Endothelial cell of umbilical vein (primary cell): ENCODE measurements at regions not wholly inside any gene's neighbourhood (a gene's known extent, or its start where the extent isn't known, plus 50 kb on each side); places are given as distances from the start of the nearest gene placed in this dataset.

Experiments
- BruUV-seq: library from RNA; stranded (reverse); fragments of 400-500 nt; replicated peaks from 2 replicates; lab custom pipeline; 2021; lab: Mats Ljungman, UMichigan
- CTCF ChIA-PET: fragments of 300-600, 350-600 bp; sonication (Branson Sonifier 250); formaldehyde crosslinking; loops from one replicate; lab custom pipeline; 2021; ENCODE audit warnings: antibody characterized with exemption, inconsistent platforms; lab: Charles Lee
- POLR2A ChIA-PET: fragments of 300-600, 350-600 bp; sonication (Branson Sonifier 250); formaldehyde crosslinking; loops from one replicate; lab custom pipeline; 2021; ENCODE audit warnings: antibody characterized with exemption, inconsistent platforms; lab: Charles Lee
- DNase-seq: peaks from one replicate; pipeline ENCODE4 v3.0.0-alpha.2; 2011; ENCODE audit warnings: low read depth, low spot score
- FAIRE-seq: peaks from 2 replicates; lab custom pipeline; 2011; peaks lifted over from hg19 to GRCh38; lab: Jason Lieb, UNC
- H2AFZ ChIP-seq: 2 replicates; pipeline ENCODE4 v1.6.0; 2012; ENCODE audit warnings: low read depth, low read length, control low read depth, inconsistent platforms
- H3K27ac ChIP-seq: 2 replicates; pipeline ENCODE4 v1.5.1; 2011; ENCODE audit warnings: low read depth, mild to moderate bottlenecking, control low read depth, low read length, moderate library complexity; ENCODE audit not compliant: insufficient read depth
- H3K27me3 ChIP-seq, 2 experiments: 2 replicates each; pipeline versions ENCODE4 v1.6.0 to v1.6.1; 2011; ENCODE audit warnings: low read length in 2 of 2, mixed read lengths in 1 of 2; ENCODE audit not compliant: control insufficient read depth in 2 of 2, insufficient read depth in 2 of 2
- H3K36me3 ChIP-seq, 2 experiments: 2 replicates in 1 of 2; 3 replicates in 1 of 2; pipeline ENCODE4 v1.5.1; 2011; ENCODE audit warnings: low read length in 2 of 2, mild to moderate bottlenecking in 1 of 2, moderate library complexity in 1 of 2; ENCODE audit not compliant: control insufficient read depth in 2 of 2, insufficient read depth in 2 of 2; ENCODE audit errors: extremely low read depth in 1 of 2
- H3K4me1 ChIP-seq: 3 replicates; pipeline ENCODE4 v1.5.1; 2011; ENCODE audit warnings: mild to moderate bottlenecking, low read length; ENCODE audit not compliant: control insufficient read depth, insufficient read depth; ENCODE audit errors: extremely low read depth
- H3K4me2 ChIP-seq: 2 replicates; pipeline ENCODE4 v1.6.1; 2011; ENCODE audit warnings: low read length, control low read depth, mixed read lengths; ENCODE audit not compliant: insufficient read depth
- H3K4me3 ChIP-seq, 3 experiments: fragments of 200-600 bp in 1 of 3; sonication (generic), shearing (Covaris generic) in 1 of 3; replicated peaks in 1 of 3; 2 replicates each; pipeline ENCODE4 v1.5.1; 2011 to 2016; ENCODE audit warnings: control low read depth in 3 of 3, low read length in 3 of 3, mild to moderate bottlenecking in 2 of 3, inconsistent platforms in 1 of 3, low read depth in 1 of 3, moderate library complexity in 1 of 3; ENCODE audit not compliant: insufficient read depth in 1 of 3
- H3K79me2 ChIP-seq: 2 replicates; pipeline ENCODE4 v1.6.0; 2012; ENCODE audit warnings: low read length, inconsistent platforms; ENCODE audit not compliant: control insufficient read depth, insufficient read depth
- H3K9ac ChIP-seq: replicated peaks from 2 replicates; pipeline ENCODE3; 2011; ENCODE audit warnings: low read length, control low read depth; ENCODE audit not compliant: insufficient read depth; ENCODE audit errors: extremely low read depth
- H3K9me1 ChIP-seq: replicated peaks from 3 replicates; pipeline ENCODE4 v1.6.0; 2011; ENCODE audit warnings: mild to moderate bottlenecking, low read length; ENCODE audit not compliant: control insufficient read depth, insufficient read depth; ENCODE audit errors: extremely low read depth
- H3K9me3 ChIP-seq: replicated peaks from 2 replicates; pipeline ENCODE4 v1.5.1; 2012; ENCODE audit warnings: low read length, inconsistent platforms; ENCODE audit not compliant: control insufficient read depth, insufficient read depth
- H4K20me1 ChIP-seq: replicated peaks from 2 replicates; pipeline ENCODE3; 2011; ENCODE audit warnings: mild to moderate bottlenecking, low read length; ENCODE audit not compliant: control insufficient read depth, insufficient read depth; ENCODE audit errors: extremely low read depth
- CTCF ChIP-seq, 2 donors: IDR thresholded peaks; 1 replicate in 1 of 2; 2 replicates in 1 of 2; pipeline ENCODE4 v1.5.1; 2011; ENCODE audit warnings: low read length in 2 of 2, mild to moderate bottlenecking in 2 of 2, moderate library complexity in 2 of 2, control low read depth in 1 of 2, inconsistent platforms in 1 of 2, low read depth in 1 of 2; ENCODE audit not compliant: insufficient read depth in 1 of 2; ENCODE audit errors: extremely low read depth in 1 of 2
- EZH2 ChIP-seq: IDR thresholded peaks from 2 replicates; pipeline ENCODE4 v1.6.1; 2012; ENCODE audit warnings: borderline replicate concordance, low read depth, mild to moderate bottlenecking, moderate library complexity, low read length, inconsistent platforms; ENCODE audit not compliant: severe bottlenecking
- FOS ChIP-seq: IDR thresholded peaks from 2 replicates; pipeline ENCODE4 v1.6.1; 2011; ENCODE audit warnings: mild to moderate bottlenecking, low read length, moderate library complexity, borderline replicate concordance; ENCODE audit not compliant: insufficient read depth
- GATA2 ChIP-seq: IDR thresholded peaks from 2 replicates; pipeline ENCODE4 v1.7.0; 2011; ENCODE audit warnings: low read depth, mild to moderate bottlenecking, moderate library complexity, mixed read lengths, low read length; ENCODE audit not compliant: insufficient read length, insufficient read depth
- JUN ChIP-seq: IDR thresholded peaks from 2 replicates; pipeline ENCODE4 v1.6.1; 2011; ENCODE audit warnings: borderline replicate concordance, low read depth; ENCODE audit not compliant: insufficient read length, insufficient read depth
- MAX ChIP-seq: IDR thresholded peaks from 2 replicates; pipeline ENCODE4 v1.6.1; 2011; ENCODE audit not compliant: insufficient read depth, insufficient read length
- MYC ChIP-seq: IDR thresholded peaks from one replicate; pipeline ENCODE4 v1.6.1; 2011; ENCODE audit warnings: mild to moderate bottlenecking, low read depth, low read length
- POLR2A ChIP-seq: IDR thresholded peaks from 2 replicates; pipeline ENCODE4 v1.6.1; 2012; ENCODE audit warnings: low read depth, mild to moderate bottlenecking, control low read depth, low read length
- POLR2AphosphoS5 ChIP-seq: IDR thresholded peaks from 2 replicates; pipeline ENCODE4 v1.6.1; 2012; ENCODE audit warnings: low read depth, mild to moderate bottlenecking, control low read depth, low read length, moderate library complexity; ENCODE audit not compliant: insufficient read depth
- dilution Hi-C: fragments of 300-500 bp; cut with MboI; formaldehyde crosslinking; loops from one replicate; pipeline ENCODE4 v1.15.0; 2019; ENCODE audit warnings: low sequenced_read_pairs; ENCODE audit not compliant: extremely low pct_ligation_motif_present
- intact Hi-C: fragments of 100-400 bp; cut with micrococcal nuclease; formaldehyde crosslinking; loops from one replicate; pipeline ENCODE4 v1.10.0; 2022

GRCh38 chr6:151693366-151693765, 114.1 kb upstream of the ESR1 start:
- no peak overlapping the region for H3K4me2 ChIP-seq

More at GRCh38 chr6:151693366-151693765, 114.1 kb upstream of the ESR1 start:
- Histone ChIP-seq H3K27ac (no peak overlapping the region), H4K20me1 (no peaks in the 10 kb centered on the region), H2AFZ (no peak overlapping the region), H3K9me1 (no peaks in the 10 kb centered on the region), H3K9ac (no peak overlapping the region), H3K27me3 (peaks cover 0 to 2% of the 10 kb centered on the region in 2 experiments), H3K36me3 (no peaks in the 10 kb centered on the region), H3K79me2 (no peaks in the 10 kb centered on the region), H3K4me3 (no peak overlapping the region), H3K4me1 (no peaks in the 10 kb centered on the region), H3K9me3 (no peaks in the 10 kb centered on the region)
- intact Hi-C loops = no loop called here
- FAIRE-seq (no peak), DNase-seq (no peak)
- TF ChIP-seq JUN (no peak), CTCF (IDR thresholded peaks at IDR 0.05; ENCODE audit: extremely low read depth in 1 of 2, insufficient read depth in 1 of 2, low read depth in 1 of 2, low read length in 2 of 2) (no peak), EZH2 (no peak), POLR2AphosphoS5 (no peak), FOS (no peak), MAX (no peak), MYC (no peak), POLR2A (no peak), GATA2 (no peak)
- dilution Hi-C loops = no loop called here
- ChIA-PET CTCF (interaction anchor here (1.5 kb wide), 1 partner anchor 18 kb away, joined by 3 read pairs; no protein-coding TSS in a partner anchor), POLR2A (no interaction called here)
- BruUV-seq = no TSS peak
